Natural killer cell (primary cell): ENCODE measurements at regions not wholly inside any gene's neighbourhood (a gene's known extent, or its start where the extent isn't known, plus 50 kb on each side); places are given as distances from the start of the nearest gene placed in this dataset.

Source experiments
- ATAC-seq, 3 donors: fragments of 150-1000 bp in 2 of 3; fragments of 200-7000 bp in 1 of 3; cut with Tn5 transposase; 1 replicate in 1 of 3; 2 replicates in 2 of 3; pipeline ENCODE4 v1.10.0; 2021; ENCODE audit warnings: mild to moderate bottlenecking in 2 of 3, moderate library complexity in 2 of 3
- DNase-seq, 2 donors: peaks; one replicate each; pipeline versions ENCODE4 v3.0.0 to v3.0.0-alpha.2; 2013 to 2021; ENCODE audit warnings: mixed read lengths in 1 of 2
- H3K27ac ChIP-seq: one replicate; pipeline ENCODE4 v1.5.1; 2013; ENCODE audit warnings: mild to moderate bottlenecking, low read length
- H3K27me3 ChIP-seq: one replicate; pipeline ENCODE4 v1.6.1; 2013; ENCODE audit warnings: low read length; ENCODE audit not compliant: control insufficient read depth, insufficient read depth
- H3K36me3 ChIP-seq: one replicate; pipeline ENCODE4 v1.6.1; 2013; ENCODE audit warnings: low read length; ENCODE audit not compliant: control insufficient read depth, insufficient read depth
- H3K4me1 ChIP-seq: one replicate; pipeline ENCODE4 v1.6.1; 2013; ENCODE audit warnings: low read length; ENCODE audit not compliant: control insufficient read depth, insufficient read depth
- H3K4me3 ChIP-seq: one replicate; pipeline ENCODE4 v1.5.1; 2013; ENCODE audit warnings: low read length
- H3K9me3 ChIP-seq: one replicate; pipeline ENCODE4 v1.6.1; 2013; ENCODE audit warnings: low read length; ENCODE audit not compliant: control insufficient read depth, insufficient read depth
- H3K27ac Mint-ChIP-seq, 2 donors: one replicate each; pipeline ENCODE4 v1.8.0; 2022; ENCODE audit warnings: mild to moderate bottlenecking in 2 of 2, mixed read lengths in 2 of 2, moderate library complexity in 1 of 2
- H3K27me3 Mint-ChIP-seq, 2 donors: one replicate each; pipeline ENCODE4 v1.8.0; 2022; ENCODE audit warnings: low read depth in 2 of 2, mixed read lengths in 2 of 2
- H3K36me3 Mint-ChIP-seq: one replicate; pipeline ENCODE4 v1.8.0; 2022; ENCODE audit warnings: mixed read lengths
- H3K4me1 Mint-ChIP-seq, 2 donors: one replicate each; pipeline ENCODE4 v1.8.0; 2022; ENCODE audit warnings: mixed read lengths in 2 of 2
- H3K4me3 Mint-ChIP-seq: one replicate; pipeline ENCODE4 v1.8.0; 2022; ENCODE audit warnings: mild to moderate bottlenecking, moderate library complexity, mixed read lengths
- H3K9me3 Mint-ChIP-seq, 2 donors: one replicate each; pipeline ENCODE4 v1.8.0; 2022; ENCODE audit warnings: mixed read lengths in 2 of 2
- CTCF ChIP-seq: fragments of 200-600 bp; IDR thresholded peaks from one replicate; pipeline ENCODE4 v1.8.0; 2022; ENCODE audit warnings: antibody characterized with exemption
- WGBS: methylation state at CpG from one replicate; pipeline ENCODE4 v1.1.7; 2013; ENCODE audit warnings: missing lambda C conversion rate; ENCODE audit not compliant: insufficient coverage; 5-methylcytosine and 5-hydroxymethylcytosine counted together
- intact Hi-C: fragments of 100-400 bp; cut with micrococcal nuclease; formaldehyde crosslinking; loops from one replicate; pipeline ENCODE4 v1.14.2; 2022

GRCh38 chr6:85775883-85776282, 133.2 kb upstream of the SYNCRIP start:
- Histone ChIP-seq H3K27ac (no peak overlapping the region), H3K9me3 (peaks cover 3% of the 10 kb centered on the region), H3K4me1 (no peaks in the 10 kb centered on the region), H3K36me3 (no peaks in the 10 kb centered on the region), H3K4me3 (no peak overlapping the region), H3K27me3 (no peaks in the 10 kb centered on the region)
- 74% methylated on average over 3 of the region's 4 CpGs for WGBS
- DNase-seq (no peak), ATAC-seq (no peak)
- H3K4me1 Mint-ChIP-seq, result no peaks in the 10 kb centered on the region
- TF ChIP-seq CTCF, result no peak
- H3K27ac Mint-ChIP-seq, result no peak overlapping the region
- intact Hi-C loops, result no loop called here
- H3K4me3 Mint-ChIP-seq, result no peak overlapping the region
- peaks cover 4 to 8% of the 10 kb centered on the region in 2 donors for H3K9me3 Mint-ChIP-seq
- H3K36me3 Mint-ChIP-seq, result peaks cover 10% of the 10 kb centered on the region
- peaks cover 4 to 10% of the 10 kb centered on the region in 2 donors for H3K27me3 Mint-ChIP-seq

GRCh38 chr6:85772641-85773040, 130.0 kb upstream of the SYNCRIP start:
- Mint-ChIP-seq H3K9me3 (peaks cover 4 to 6% of the 10 kb centered on the region in 2 donors), H3K36me3 (peaks cover 9% of the 10 kb centered on the region), H3K27ac (no peak overlapping the region), H3K4me3 (no peak overlapping the region), H3K4me1 (no peaks in the 10 kb centered on the region), H3K27me3 (peaks cover 10 to 12% of the 10 kb centered on the region in 2 donors)
- no peak overlapping the region for H3K4me3 ChIP-seq
- no peaks in the 10 kb centered on the region for H3K27me3 ChIP-seq
- H3K4me1 ChIP-seq, result no peaks in the 10 kb centered on the region
- H3K27ac ChIP-seq, result no peak overlapping the region
- WGBS, result 81% methylated on average over 2 of the region's 2 CpGs
- no peak for TF ChIP-seq CTCF
- ATAC-seq (no peak), DNase-seq (peak in 1 of 2 donors; percentile 5)
- intact Hi-C loops, result no loop called here
- H3K36me3 ChIP-seq, result no peaks in the 10 kb centered on the region
- H3K9me3 ChIP-seq, result no peaks in the 10 kb centered on the region

GRCh38 chr6:85771925-85772430, 129.3 kb upstream of the SYNCRIP start:
- Mint-ChIP-seq H3K27ac (no peak overlapping the region), H3K36me3 (peaks cover 2% of the 10 kb centered on the region), H3K9me3 (peaks cover under 1% of the 10 kb centered on the region in 2 donors), H3K27me3 (peaks cover 10% of the 10 kb centered on the region in 2 donors), H3K4me1 (no peaks in the 10 kb centered on the region), H3K4me3 (no peak overlapping the region)
- Histone ChIP-seq H3K4me3 (no peak overlapping the region), H3K9me3 (no peaks in the 10 kb centered on the region), H3K36me3 (no peaks in the 10 kb centered on the region), H3K27ac (no peak overlapping the region), H3K27me3 (no peaks in the 10 kb centered on the region), H3K4me1 (no peaks in the 10 kb centered on the region)
- intact Hi-C loops, result no loop called here
- ATAC-seq, result no peak
- 69% methylated on average over 3 of the region's 3 CpGs for WGBS
- TF ChIP-seq CTCF, result no peak
- no peak for DNase-seq

GRCh38 chr6:85771455-85771854, 128.8 kb upstream of the SYNCRIP start:
- Histone ChIP-seq H3K27me3 (no peaks in the 10 kb centered on the region), H3K27ac (no peak overlapping the region), H3K4me3 (no peak overlapping the region), H3K9me3 (no peaks in the 10 kb centered on the region), H3K36me3 (no peaks in the 10 kb centered on the region), H3K4me1 (no peaks in the 10 kb centered on the region)
- Mint-ChIP-seq H3K27ac (no peak overlapping the region), H3K27me3 (peaks cover 10% of the 10 kb centered on the region in 2 donors), H3K4me1 (no peaks in the 10 kb centered on the region), H3K36me3 (no peaks in the 10 kb centered on the region), H3K9me3 (no peaks in the 10 kb centered on the region), H3K4me3 (no peak overlapping the region)
- no peak for TF ChIP-seq CTCF
- intact Hi-C loops, result no loop called here
- WGBS, result 86% methylated on average over 2 of the region's 2 CpGs
- DNase-seq (no peak), ATAC-seq (no peak)
